IMR-90 (cell line): ENCODE measurements at regions not wholly inside any gene's neighbourhood (a gene's known extent, or its start where the extent isn't known, plus 50 kb on each side); places are given as distances from the start of the nearest gene placed in this dataset.

Experiments used
- ATAC-seq: fragments of 200-7000 bp; cut with Tn5 transposase; 2 replicates; pipeline ENCODE4 v1.9.1; 2020; ENCODE audit warnings: low read depth, mild to moderate bottlenecking, moderate library complexity
- BruUV-seq: library from RNA; stranded (reverse); fragments of 400-500 nt; replicated peaks from 2 replicates; lab custom pipeline; 2021; lab: Mats Ljungman, UMichigan
- CTCF ChIA-PET: fragments of 300-600 bp; formaldehyde crosslinking; extraction: SDS; loops from one replicate; lab custom pipeline; 2021; ENCODE audit warnings: antibody characterized with exemption; lab: Yijun Ruan, JAX
- POLR2A ChIA-PET: fragments of 300-600 bp; sonication (Branson Sonifier 250); formaldehyde crosslinking; loops from one replicate; lab custom pipeline; 2022; ENCODE audit warnings: antibody characterized with exemption; ENCODE audit not compliant: unreplicated experiment; lab: Charles Lee
- DNase-seq: peaks from one replicate; pipeline ENCODE4 v3.0.0; 2013
- H2AFZ ChIP-seq: replicated peaks from 2 replicates; pipeline ENCODE3; 2013; ENCODE audit warnings: low read length, mild to moderate bottlenecking; ENCODE audit not compliant: poor library complexity
- H2AK5ac ChIP-seq: 2 replicates; pipeline ENCODE4 v1.6.1; 2013; ENCODE audit warnings: low read depth, low read length, inconsistent platforms
- H2AK9ac ChIP-seq: replicated peaks from 2 replicates; pipeline ENCODE3; 2013; ENCODE audit warnings: mild to moderate bottlenecking, low read depth, low read length, moderate library complexity; ENCODE audit not compliant: poor library complexity
- H2BK120ac ChIP-seq: 2 replicates; pipeline ENCODE4 v1.6.1; 2013; ENCODE audit warnings: low read depth, low read length, inconsistent platforms
- H2BK15ac ChIP-seq: 3 replicates; pipeline ENCODE4 v1.6.1; 2013; ENCODE audit warnings: low read depth, low read length, inconsistent platforms
- H2BK20ac ChIP-seq: 2 replicates; pipeline ENCODE4 v1.6.1; 2013; ENCODE audit warnings: low read depth, mild to moderate bottlenecking, inconsistent platforms, low read length, moderate library complexity
- H2BK5ac ChIP-seq: 2 replicates; pipeline ENCODE4 v1.6.1; 2013; ENCODE audit warnings: mild to moderate bottlenecking, low read depth, low read length, inconsistent platforms; ENCODE audit not compliant: poor library complexity, severe bottlenecking
- H3K14ac ChIP-seq: replicated peaks from 2 replicates; pipeline ENCODE4 v1.6.1; 2013; ENCODE audit warnings: low read depth, low read length, inconsistent platforms
- H3K18ac ChIP-seq: 2 replicates; pipeline ENCODE4 v1.6.1; 2013; ENCODE audit warnings: low read depth, low read length, control low read depth
- H3K23ac ChIP-seq: 2 replicates; pipeline ENCODE4 v1.6.1; 2013; ENCODE audit warnings: low read depth, low read length, inconsistent platforms
- H3K27ac ChIP-seq: 2 replicates; pipeline ENCODE4 v1.5.1; 2013; ENCODE audit warnings: mild to moderate bottlenecking, control low read depth, low read length; ENCODE audit not compliant: insufficient read depth
- H3K27me3 ChIP-seq: 2 replicates; pipeline ENCODE4 v1.6.1; 2013; ENCODE audit warnings: low read length; ENCODE audit not compliant: control insufficient read depth, insufficient read depth
- H3K36me3 ChIP-seq: 2 replicates; pipeline ENCODE4 v1.6.1; 2013; ENCODE audit warnings: low read length, mixed read lengths; ENCODE audit not compliant: control insufficient read depth, insufficient read depth
- H3K4ac ChIP-seq: 2 replicates; pipeline ENCODE4 v1.6.1; 2013; ENCODE audit warnings: low read depth, low read length, inconsistent platforms
- H3K4me1 ChIP-seq: 2 replicates; pipeline ENCODE4 v1.6.1; 2013; ENCODE audit warnings: low read length, mixed read lengths; ENCODE audit not compliant: control insufficient read depth, insufficient read depth
- H3K4me2 ChIP-seq: 2 replicates; pipeline ENCODE4 v1.6.1; 2013; ENCODE audit warnings: low read depth, mild to moderate bottlenecking, control low read depth, low read length, moderate library complexity
- H3K4me3 ChIP-seq: 2 replicates; pipeline ENCODE4 v1.5.1; 2013; ENCODE audit warnings: low read depth, mild to moderate bottlenecking, control low read depth, low read length, moderate library complexity; ENCODE audit not compliant: insufficient read depth
- H3K56ac ChIP-seq: 2 replicates; pipeline ENCODE4 v1.6.1; 2013; ENCODE audit warnings: low read length, inconsistent platforms; ENCODE audit not compliant: insufficient read depth; ENCODE audit errors: extremely low read depth
- H3K79me1 ChIP-seq, 2 experiments: 2 replicates each; pipeline ENCODE4 v1.6.1; 2013; ENCODE audit warnings: low read length in 2 of 2, inconsistent platforms in 1 of 2, low read depth in 1 of 2
- H3K9ac ChIP-seq: 2 replicates; pipeline ENCODE4 v1.6.1; 2013; ENCODE audit warnings: low read depth, low read length, control low read depth
- H3K9me1 ChIP-seq: 2 replicates; pipeline ENCODE4 v1.6.1; 2013; ENCODE audit warnings: low read length, inconsistent platforms; ENCODE audit not compliant: insufficient read depth
- H3K9me3 ChIP-seq: 2 replicates; pipeline ENCODE4 v1.6.1; 2013; ENCODE audit warnings: low read length; ENCODE audit not compliant: control insufficient read depth, insufficient read depth
- H4K20me1 ChIP-seq: 2 replicates; pipeline ENCODE4 v1.6.1; 2013; ENCODE audit warnings: low read length, inconsistent platforms; ENCODE audit not compliant: insufficient read depth
- H4K5ac ChIP-seq: 2 replicates; pipeline ENCODE4 v1.6.1; 2013; ENCODE audit warnings: mild to moderate bottlenecking, low read depth, low read length, control low read depth
- H4K8ac ChIP-seq, 2 experiments: 2 replicates each; pipeline ENCODE4 v1.6.1; 2013; ENCODE audit warnings: low read depth in 2 of 2, low read length in 2 of 2, control low read depth in 1 of 2, inconsistent platforms in 1 of 2
- H4K91ac ChIP-seq: 2 replicates; pipeline ENCODE4 v1.6.1; 2013; ENCODE audit warnings: low read depth, low read length, inconsistent platforms; ENCODE audit not compliant: insufficient read depth
- POLR2A ChIP-seq: IDR thresholded peaks from 2 replicates; pipeline ENCODE4 v1.6.1; 2012; ENCODE audit warnings: mild to moderate bottlenecking, low read depth, low read length
- WGBS, 2 experiments: methylation state at CpG; one replicate each; pipeline versions ENCODE4 v1.1.5 to v1.1.7; 2013; ENCODE audit warnings: missing lambda C conversion rate in 2 of 2; ENCODE audit not compliant: insufficient read length in 1 of 2; ENCODE audit errors: extremely low coverage in 2 of 2; 5-methylcytosine and 5-hydroxymethylcytosine counted together
- dilution Hi-C: fragments of 300-500 bp; cut with HindIII; formaldehyde crosslinking; loops from one replicate; pipeline ENCODE4 v1.14.3; 2018; ENCODE audit warnings: low sequenced_read_pairs; ENCODE audit not compliant: unreplicated experiment
- in situ Hi-C: fragments of 300-500 bp; cut with MboI; formaldehyde crosslinking; loops from 3 replicates; pipeline ENCODE4 v1.14.3; 2019; ENCODE audit warnings: low sequenced_read_pairs, inconsistent platforms, mixed read lengths
- intact Hi-C: fragments of 100-400 bp; cut with micrococcal nuclease; formaldehyde crosslinking; loops from 2 replicates; pipeline ENCODE4 v1.10.0; 2022

GRCh38 chr19:56983171-56983570, 136.6 kb upstream of the USP29 start:
- CTCF ChIA-PET = no interaction called here
- Histone ChIP-seq H3K9me1 (no peaks in the 10 kb centered on the region), H3K4me2 (no peak overlapping the region), H3K36me3 (no peaks in the 10 kb centered on the region), H4K91ac (no peak overlapping the region), H3K23ac (no peak overlapping the region), H2AK9ac (no peak overlapping the region), H2BK20ac (no peak overlapping the region), H2BK120ac (no peak overlapping the region), H2AFZ (no peak overlapping the region), H3K4me1 (no peaks in the 10 kb centered on the region), H3K79me1 (no peaks in the 10 kb centered on the region), H3K27ac (no peak overlapping the region), H2AK5ac (no peak overlapping the region), H2BK15ac (no peak overlapping the region), H3K18ac (no peak overlapping the region), H3K27me3 (no peaks in the 10 kb centered on the region), H2BK5ac (no peak overlapping the region), H3K4me3 (no peak overlapping the region), H3K9me3 (peaks cover 55% of the 10 kb centered on the region), H4K20me1 (no peaks in the 10 kb centered on the region), H3K9ac (no peak overlapping the region), H3K14ac (no peak overlapping the region), H4K5ac (no peak overlapping the region), H3K56ac (no peak overlapping the region), H4K8ac (no peak overlapping the region), H3K4ac (no peak overlapping the region)
- 20% methylated on average over 3 of the region's 7 CpGs; no CpG with 5 or more reads in 1 of the 2 experiments for WGBS, 2 experiments
- no peak for ATAC-seq
- BruUV-seq = no TSS peak
- TF ChIP-seq POLR2A = no peak
- POLR2A ChIA-PET = no interaction called here
- intact Hi-C loops (no loop called here), dilution Hi-C loops (no loop called here), in situ Hi-C loops (no loop called here)
- no peak for DNase-seq
